NCI-H82 treated with DMSO at 0.1 percent for 48 hours (cell line): ENCODE measurements at regions not wholly inside any gene's neighbourhood (a gene's known extent, or its start where the extent isn't known, plus 50 kb on each side); places are given as distances from the start of the nearest gene placed in this dataset.

Experiments
- DNase-seq: peaks from one replicate; lab custom pipeline; 2025; ENCODE audit not compliant: unreplicated experiment; lab: John Stamatoyannopoulos, UW

DNA sequence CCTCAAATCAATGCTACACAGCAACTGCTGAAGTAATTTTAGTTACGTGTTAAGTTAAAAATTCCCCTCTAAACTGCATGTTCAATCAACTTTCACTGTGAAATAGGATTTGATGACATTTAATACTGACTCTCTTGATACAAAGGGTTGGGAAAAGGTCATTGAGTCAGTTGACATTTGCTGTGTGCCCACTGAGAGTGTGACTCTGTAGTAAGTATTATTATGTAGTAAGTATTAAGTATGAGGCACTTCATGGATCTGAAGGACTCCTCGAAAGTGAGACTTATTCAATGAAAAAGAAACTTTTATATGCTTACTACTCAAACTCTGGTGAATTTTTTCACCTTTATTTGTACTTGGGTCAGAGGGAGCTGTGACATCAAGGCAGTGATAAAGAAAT is 83.1 kb upstream of the S1PR1 start:
- no peak for DNase-seq

DNA sequence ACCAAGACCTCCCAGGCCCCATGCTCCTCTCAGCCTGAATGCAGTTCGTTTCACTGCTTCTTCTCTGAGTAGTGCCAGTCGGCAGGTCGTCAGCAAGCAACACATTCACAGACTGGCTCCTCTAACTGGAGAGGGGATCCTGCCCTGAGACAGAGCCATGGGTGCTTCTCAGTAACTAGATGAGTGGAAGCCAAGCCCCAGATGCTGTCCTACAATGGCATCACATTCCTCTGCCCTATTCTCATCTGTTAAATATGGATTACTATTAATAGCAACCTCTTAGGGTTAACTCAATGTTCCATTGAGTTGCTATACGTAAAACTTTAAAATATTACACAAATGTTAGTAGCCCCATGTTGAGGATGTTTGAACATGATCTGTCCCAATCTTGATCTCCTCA is 84.2 kb upstream of the S1PR1 start:
- no peak for DNase-seq

DNA sequence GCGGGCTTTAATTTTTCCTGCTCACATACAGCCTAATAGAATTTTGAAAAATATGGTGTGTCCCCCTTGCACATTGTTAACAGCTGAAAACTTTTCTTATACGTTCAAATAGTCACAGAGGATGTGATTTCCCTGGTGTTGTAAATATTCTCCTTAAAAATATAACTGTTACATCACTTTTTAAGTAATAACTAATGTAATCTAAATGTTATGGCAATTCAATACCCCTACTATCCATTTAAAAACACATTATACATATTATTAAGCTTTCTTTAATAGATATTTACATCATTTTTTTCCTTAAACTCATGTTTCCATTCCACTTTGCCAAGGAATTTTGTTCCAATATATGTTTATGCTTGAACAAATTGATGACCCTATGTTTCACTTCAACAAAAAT is 85.5 kb upstream of the S1PR1 start:
- no peak for DNase-seq

DNA sequence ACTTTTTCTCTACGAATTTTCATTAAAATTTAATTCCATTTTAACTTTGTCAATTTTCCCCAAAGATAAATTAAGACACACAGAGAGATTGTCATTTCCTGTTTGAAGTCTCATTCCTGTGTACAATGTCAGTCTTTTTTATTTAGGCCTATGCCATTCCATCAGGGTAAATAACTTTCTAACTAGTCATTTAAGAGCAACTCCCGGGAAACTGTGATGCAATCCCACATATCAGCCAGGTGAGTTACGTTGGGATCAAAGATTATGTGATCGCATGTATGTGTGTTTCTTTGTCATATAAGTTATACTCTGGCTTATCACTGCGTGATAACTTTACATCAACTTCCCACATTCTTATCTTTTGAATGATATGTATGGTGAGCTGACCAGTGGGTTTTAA is 86.1 kb upstream of the S1PR1 start:
- DNase-seq = no peak

DNA sequence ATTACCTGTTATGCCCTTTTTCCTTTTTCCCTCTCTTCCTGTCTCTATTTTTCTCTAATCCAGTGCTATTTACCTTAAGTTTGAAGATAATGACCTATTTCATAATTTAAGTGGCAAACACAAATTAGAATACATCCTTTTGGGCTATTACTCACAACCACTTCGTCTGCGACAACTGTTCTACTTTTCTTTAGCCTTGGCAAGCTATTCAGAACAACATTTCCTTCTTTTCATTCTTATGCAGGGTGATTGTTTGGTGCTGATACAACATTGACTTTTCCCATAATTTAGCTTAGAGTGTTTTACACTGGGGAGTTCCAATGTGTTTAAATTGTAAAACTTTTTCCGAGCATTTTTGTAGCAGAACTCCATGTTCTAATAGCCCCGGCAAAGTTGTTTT is 86.6 kb upstream of the S1PR1 start:
- no peak for DNase-seq

DNA sequence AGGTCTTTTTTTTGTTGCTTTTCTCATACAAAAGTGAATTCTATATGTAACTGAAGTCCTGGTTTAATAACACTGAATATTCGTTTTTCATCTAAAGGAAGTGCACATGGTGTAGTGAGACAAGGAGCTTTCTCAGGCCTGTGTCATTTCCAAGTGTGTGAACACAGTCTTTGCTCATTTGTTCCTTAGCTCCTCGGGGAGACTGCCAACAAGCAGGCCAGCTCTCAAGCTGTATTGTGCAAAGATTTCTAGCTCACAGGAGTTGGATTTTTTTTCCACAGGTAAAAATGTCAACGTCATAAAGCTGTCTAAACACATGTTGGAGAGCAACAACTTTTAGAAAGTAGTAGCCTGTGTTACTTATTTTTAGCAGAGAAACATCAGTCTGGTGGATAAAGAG is 87.8 kb upstream of the S1PR1 start:
- peak; percentile 24 for DNase-seq

DNA sequence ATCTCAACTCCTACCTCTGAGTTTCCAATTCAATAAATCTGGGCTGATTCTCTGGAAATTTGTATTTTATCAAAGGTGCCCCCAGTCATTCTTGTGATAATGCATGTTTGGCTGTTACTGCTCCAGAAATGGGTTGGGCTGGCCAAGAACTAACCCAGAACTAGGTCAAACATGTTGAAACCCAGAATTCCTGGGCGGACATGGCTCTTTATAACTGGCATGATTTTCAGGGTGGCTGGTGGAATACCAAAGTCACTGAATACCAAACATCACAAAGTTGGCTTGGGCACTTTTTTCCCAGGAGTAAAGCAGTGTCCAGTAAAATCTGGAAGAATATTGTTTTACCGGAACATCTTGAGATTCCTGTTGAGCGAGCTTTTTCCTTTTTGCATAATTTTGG is 89.4 kb upstream of the S1PR1 start:
- DNase-seq = no peak

DNA sequence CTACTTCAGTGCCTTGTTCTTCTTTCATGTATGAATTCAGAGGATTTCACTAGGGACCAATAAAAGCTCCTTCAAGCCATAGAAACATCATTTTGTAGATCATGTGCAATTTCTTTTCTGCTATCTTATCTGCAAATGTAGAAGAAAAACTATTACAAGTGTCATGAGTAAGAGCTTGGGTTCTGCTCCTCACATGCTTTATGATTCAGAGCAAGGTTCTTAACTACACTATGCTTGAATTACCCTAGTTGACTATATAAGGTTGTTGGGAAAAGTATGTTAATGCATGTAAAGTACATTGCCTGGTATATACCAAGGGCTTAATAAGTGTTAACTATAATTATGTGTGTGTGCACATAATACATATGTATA is 91.4 kb upstream of the S1PR1 start:
- no peak for DNase-seq

DNA sequence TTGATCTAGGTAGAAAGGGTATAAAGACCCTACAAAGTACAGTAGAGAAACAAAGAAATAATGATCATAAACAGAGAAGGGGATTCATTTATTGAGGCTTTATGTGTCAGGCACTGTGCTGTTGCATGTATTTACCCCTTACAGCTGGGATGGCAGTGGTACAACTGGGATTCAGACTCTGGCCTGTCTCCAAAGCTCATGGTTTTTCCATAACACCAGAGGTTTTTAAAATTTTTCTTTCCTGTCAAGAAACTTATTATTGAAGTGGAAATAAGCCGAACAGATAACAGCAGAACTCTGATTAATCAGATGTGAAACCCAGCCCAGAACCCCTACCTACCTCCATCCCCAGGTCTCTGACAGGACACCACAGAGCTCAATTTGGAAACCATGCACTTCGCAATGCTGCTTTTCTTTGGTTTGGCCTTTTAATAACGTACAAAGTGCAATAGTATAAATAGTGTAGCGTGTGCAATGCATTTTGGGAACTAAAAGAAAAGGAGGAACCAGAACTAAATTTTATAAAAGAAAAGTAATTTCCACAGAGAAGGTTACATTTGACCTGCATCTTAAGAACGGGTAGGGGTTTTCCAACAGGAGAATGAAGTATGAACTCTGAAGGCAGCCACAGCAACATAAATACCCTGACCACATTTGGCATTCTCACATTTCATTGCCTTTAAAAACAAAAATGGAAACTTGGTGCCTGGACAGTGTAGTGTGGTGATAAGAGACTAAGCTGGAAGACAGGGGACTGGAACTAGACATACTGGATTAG is 92.0 kb upstream of the S1PR1 start:
- no peak for DNase-seq

DNA sequence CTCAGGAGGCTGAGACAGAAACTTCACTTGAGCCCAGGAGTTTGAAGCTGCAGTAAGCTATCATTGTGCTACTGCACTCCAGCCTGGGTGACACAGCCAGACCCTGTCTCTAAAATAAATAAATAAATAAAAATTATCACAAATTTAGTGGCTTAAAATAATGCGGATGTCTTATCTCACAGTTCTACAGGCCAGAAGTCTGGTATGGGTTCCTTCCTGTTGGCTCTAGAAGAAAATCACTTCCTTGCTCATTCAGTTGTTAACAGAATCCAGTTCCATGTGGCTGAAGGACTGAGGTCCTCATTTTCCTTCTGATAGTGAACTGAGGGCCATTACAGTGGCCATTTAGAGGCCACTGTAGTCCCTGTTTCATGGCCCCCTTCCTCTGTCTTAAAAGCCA is 94.6 kb upstream of the S1PR1 start:
- no peak for DNase-seq

DNA sequence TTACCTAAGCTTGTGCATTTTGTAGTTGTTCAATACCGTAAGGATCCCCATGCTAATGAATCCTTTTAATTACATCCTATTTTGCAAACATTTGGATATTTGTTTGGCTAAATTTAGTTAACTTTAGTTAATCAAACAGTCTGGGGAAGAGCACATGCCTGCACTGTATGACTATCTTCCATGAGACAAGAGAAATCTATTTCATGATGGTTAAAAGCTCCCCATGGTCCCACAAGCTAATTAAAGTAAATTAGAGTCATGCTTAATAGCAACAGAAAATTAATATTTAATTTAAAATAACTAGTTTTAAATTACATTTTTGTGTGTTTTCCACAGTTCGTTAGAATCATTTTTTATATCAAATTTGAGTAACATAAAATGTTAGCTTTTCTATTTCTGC is 95.4 kb upstream of the S1PR1 start:
- no peak for DNase-seq

DNA sequence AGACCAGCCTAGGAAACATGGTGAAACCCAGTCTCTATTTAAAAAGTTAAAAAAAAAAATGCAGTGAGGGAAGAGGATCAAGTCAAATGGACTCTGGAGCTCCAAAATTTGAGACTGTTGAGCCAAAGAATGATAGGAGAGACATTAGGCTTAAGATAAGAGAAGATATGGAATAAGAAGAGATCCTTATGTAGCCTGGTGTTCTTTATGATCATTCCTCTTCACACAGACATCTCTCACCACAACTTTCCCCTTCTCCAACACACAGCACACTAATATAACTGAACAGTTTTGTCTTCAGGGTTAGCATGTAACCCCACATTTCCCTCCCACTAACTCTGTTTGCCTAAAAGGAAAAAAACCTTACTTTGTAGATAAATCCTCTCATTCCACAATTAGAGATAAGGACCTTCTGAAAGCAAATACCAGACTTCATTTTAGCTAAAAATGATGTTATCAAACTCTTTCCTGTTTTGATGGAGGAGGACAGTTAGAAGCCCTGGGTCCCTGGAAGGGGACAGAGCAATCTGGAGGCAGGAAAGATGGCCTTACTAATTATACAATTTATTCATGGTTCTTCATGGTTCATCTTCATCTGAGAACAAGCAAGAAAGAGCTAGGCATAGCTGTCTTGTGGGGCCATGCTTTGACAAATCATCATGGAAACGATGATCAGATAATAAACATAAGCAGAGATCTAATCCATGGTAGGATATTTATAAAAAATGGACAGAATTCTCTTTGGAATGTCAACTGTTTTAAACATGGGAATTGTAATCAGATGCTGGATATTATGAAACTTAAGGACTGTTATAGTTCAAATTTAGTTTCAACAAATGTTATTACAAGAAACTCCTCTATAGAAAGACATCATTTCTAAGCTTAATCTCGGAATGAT is 96.7 kb upstream of the S1PR1 start:
- DNase-seq = no peak

DNA sequence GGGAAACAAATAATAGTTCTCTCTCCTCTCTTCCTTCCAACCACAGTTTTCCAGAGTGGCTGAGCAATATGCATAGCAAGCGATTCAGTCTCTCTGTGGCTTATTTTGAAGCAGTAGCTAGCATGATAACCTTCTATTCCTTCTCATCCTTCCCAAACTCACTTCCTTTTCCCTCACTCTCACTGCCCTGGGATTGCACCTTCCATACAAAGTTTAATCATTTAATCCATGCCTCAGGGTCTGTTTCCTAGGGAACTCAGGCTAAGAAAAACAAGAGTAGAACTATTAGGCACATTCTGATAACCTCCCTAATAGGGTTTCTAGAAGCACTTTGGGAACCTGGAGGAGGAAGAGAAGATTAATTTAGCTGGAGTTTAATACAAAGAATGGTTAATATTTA is 97.7 kb upstream of the S1PR1 start:
- no peak for DNase-seq

DNA sequence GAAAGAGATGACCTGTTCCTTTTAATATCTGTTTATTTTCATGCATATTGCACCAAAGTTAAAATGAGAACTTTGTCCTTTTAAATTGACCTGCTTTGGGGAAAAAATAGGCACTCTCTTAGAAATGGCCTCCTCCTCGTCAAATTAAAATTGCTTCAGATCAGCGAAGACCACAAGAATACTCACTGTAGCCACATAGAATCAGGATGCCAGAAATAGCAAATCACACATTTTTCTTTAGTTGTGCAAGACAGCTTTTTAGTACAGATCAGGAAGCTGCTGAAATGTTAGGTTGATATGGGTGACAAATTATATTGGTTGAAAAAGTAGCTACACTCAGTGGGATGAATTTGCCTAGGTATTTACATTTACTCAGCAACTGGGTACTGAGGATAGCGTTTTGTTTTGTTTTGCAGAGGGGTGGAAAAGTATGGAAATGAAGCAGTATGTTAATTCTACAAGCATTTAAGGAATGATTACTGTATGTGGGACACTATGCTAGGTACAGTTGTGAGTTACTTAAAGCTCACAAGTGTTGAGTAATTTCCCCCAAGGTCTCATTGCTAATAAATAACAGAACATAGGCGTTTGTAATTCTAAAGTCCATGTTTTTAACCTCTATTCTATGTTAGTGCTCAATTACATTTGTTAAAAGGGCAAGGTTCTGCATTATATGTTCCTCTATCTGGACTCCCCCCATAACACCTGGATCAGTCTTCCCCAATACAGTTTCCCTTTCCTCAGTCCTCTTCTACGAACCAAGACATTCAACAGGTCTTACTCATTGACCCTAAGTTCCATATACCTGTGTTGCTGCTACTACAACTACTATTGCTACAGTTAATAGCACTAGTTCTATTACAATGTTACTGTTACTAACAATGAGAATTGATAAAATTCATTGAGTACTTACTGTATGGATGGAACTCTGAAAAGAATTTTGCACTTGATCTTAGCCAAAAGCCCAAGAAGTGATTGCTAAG is 99.4 kb upstream of the S1PR1 start:
- DNase-seq = no peak

DNA sequence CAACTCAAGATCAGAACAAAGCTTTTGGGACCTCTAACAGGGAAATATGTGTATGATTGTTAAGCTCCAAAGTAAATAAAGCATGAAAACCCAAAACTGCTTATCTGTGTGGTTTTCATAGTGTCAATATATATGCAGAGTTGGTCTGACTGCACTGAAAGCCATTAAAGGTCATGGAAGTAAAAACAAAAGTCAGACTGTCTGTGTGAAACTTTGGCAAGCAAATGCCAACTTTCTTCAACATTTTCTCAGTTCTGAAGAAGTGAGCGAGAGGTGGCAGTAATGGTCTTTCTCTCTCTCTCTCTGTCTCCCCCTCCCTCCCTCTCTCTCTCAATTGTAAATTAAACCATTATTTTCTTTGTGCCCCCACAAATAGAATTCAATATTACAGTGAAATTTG is 100.1 kb upstream of the S1PR1 start:
- DNase-seq = no peak

DNA sequence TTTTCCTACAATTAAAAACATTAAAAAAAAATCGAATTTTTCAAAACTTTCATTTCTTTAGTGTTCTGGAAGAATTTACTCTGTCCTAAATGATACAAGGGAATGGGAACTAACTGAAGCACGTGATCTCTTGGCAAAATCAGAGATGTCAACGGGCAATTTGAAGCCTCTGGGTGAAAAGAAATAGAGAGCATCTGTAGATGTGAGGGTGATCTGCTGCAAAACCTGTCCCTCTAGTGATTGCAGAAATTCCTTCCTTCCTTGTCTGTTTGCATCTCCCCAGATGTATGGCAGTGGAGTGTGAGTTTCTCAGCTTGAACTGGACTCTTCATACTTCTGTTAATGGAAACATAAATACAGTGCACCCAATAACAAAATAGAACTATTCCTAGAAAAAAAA is 100.5 kb upstream of the S1PR1 start:
- no peak for DNase-seq

DNA sequence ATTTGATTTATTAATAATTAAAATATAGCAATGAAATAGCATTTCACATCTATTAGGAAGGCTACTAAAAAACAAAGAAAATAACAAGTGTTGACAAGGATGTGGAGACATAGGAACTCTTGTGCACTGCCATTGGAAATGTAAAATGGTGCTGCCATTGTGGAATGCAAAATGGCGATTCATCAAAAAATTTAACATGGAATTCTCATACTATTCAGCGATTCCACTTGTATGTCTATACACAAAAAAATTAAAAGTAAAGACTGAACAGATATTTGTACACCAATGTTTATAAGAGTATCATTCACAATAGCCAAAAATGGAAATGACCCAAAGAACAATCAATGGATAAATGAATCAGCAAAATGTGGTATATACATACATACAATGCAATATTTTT is 101.3 kb upstream of the S1PR1 start:
- no peak for DNase-seq

DNA sequence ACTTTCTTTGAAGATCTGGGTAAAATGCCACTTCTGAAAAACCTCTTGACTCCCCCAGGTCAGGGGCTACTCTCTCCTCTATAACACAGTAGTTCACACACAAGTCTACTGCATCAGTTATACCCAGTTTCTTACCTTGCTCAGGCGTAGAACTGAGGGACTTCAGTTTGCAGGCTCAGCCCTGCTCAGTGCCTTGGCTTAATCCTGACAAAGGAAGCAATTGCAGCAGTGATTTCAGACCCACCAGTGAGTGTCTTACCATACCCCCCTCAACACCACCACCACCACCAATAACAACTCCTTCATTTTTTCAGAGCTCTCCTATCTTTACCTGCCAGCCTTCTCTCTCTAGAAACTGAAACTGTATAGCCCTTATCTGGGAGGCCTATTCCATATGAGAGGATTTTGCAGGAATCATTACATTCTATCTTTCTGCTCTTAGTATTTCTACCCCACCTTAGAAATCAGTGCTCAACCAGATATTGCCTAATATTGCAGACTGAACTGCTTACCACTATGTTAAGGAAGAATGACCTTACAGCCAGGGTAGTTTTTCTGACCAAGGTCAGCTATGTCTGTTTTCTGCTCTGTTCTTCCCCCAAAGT is 105.5 kb upstream of the S1PR1 start:
- no peak for DNase-seq

DNA sequence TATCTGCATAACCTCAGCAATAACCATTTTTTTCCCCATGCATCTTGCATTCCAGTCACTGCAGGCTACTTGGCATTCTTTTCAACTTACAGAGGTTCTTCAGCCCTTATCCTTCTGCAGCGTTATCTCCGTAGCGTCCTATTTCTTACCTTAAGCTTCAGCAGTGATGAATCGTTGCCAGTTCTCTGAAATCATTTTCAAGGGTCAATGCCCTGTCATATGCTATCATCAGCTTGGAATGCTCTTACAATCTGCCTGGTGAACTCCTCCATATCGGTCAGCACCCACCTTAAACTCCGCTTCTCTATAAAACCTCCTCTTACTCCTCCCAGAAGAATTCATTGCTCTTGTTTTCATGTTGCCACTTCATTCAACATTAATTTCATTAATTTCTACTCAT is 105.1 kb upstream of the DPH5 start:
- no peak for DNase-seq

DNA sequence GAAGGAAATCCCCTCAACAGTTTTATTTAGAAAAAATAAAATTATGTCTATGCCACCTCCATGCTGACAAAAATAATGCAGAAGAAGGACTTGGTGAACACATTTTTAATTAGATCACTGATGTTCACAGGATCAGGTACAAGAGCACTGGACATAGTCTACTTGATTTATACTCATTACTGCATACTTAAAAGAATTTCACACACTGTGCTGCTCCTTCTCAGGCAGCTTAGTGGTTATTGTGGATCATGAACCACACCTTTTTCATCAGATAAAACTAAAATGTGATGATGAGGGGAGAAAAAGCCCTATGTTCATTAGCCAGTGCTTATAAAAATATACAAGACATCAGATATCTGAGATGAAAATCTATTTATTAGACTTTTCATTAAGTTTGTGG is 103.3 kb upstream of the DPH5 start:
- no peak for DNase-seq

DNA sequence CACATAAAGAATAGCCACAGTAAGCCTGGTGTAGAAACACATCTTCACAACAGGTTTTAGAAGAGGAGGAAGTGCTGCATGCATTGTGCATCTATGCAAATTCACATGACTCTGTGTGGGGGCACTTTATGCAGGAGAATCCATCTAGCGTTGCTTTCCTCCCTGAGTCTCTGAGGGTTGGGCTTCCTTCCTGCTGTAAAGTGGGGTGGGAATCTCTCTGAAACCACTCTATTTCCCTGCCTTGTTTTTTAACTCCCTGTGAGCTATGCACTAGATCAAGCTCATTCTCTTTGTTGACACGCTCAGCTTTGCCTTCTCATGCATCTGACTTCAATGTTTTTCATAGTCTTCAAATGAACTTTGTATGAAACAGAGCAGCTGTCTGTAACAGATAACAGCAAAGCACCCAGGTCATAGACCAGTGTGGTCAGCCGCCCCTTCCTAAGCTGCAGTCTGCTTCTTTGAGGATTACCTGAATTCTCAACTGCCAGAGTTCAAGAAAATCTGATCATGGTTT is 102.7 kb upstream of the DPH5 start:
- DNase-seq = peak; percentile 32
